OCI-LY1 (cell line): ENCODE measurements at regions not wholly inside any gene's neighbourhood (a gene's known extent, or its start where the extent isn't known, plus 50 kb on each side); places are given as distances from the start of the nearest gene placed in this dataset.

Experiments used
- H2AFZ ChIP-seq: fragments of 200-600 bp; sonication (generic), shearing (Covaris generic); 2 replicates; pipeline ENCODE4 v1.6.0; 2014; ENCODE audit warnings: antibody characterized with exemption, mild to moderate bottlenecking, low read length
- H3F3A ChIP-seq: fragments of 200-600 bp; sonication (generic), shearing (Covaris generic); 2 replicates; pipeline ENCODE4 v1.6.0; 2014; ENCODE audit warnings: mild to moderate bottlenecking, antibody characterized with exemption, low read length, moderate library complexity; ENCODE audit not compliant: insufficient read depth
- H3K27ac ChIP-seq: fragments of 200-600 bp; sonication (generic); 2 replicates; pipeline ENCODE4 v1.5.1; 2014; ENCODE audit warnings: low read length, mixed run types, mild to moderate bottlenecking, low read depth; ENCODE audit not compliant: poor library complexity, severe bottlenecking
- H3K27me3 ChIP-seq: fragments of 200-600 bp; sonication (generic); 2 replicates; pipeline ENCODE4 v1.6.0; 2014; ENCODE audit warnings: antibody characterized with exemption, mild to moderate bottlenecking, low read length, moderate library complexity; ENCODE audit not compliant: insufficient read depth
- H3K36me3 ChIP-seq: fragments of 200-600 bp; sonication (generic); 2 replicates; pipeline ENCODE4 v1.6.1; 2014; ENCODE audit warnings: mild to moderate bottlenecking, antibody characterized with exemption, low read length, moderate library complexity, mixed read lengths; ENCODE audit not compliant: insufficient read depth
- H3K4me1 ChIP-seq: fragments of 200-600 bp; sonication (generic); 2 replicates; pipeline ENCODE4 v1.5.1; 2014; ENCODE audit warnings: mild to moderate bottlenecking, low read length, moderate library complexity; ENCODE audit not compliant: insufficient read depth, severe bottlenecking
- H3K4me2 ChIP-seq: fragments of 200-600 bp; sonication (generic), shearing (Covaris generic); 2 replicates; pipeline ENCODE4 v1.6.1; 2014; ENCODE audit warnings: low read length
- H3K4me3 ChIP-seq: fragments of 200-600 bp; sonication (generic); 2 replicates; pipeline ENCODE4 v1.5.1; 2014; ENCODE audit warnings: low read length, low read depth, mild to moderate bottlenecking, mixed read lengths; ENCODE audit not compliant: poor library complexity, severe bottlenecking
- H3K79me2 ChIP-seq: fragments of 200-600 bp; shearing (Covaris generic); 2 replicates; pipeline ENCODE4 v1.6.1; 2016; ENCODE audit warnings: mixed run types, low read length, mixed read lengths; ENCODE audit not compliant: insufficient read depth
- H3K9ac ChIP-seq: fragments of 200-600 bp; sonication (generic), shearing (Covaris generic); 2 replicates; pipeline ENCODE4 v1.6.1; 2014; ENCODE audit warnings: mild to moderate bottlenecking, low read length, mixed read lengths
- H3K9me2 ChIP-seq: fragments of 200-600 bp; sonication (generic), shearing (Covaris generic); 2 replicates; pipeline ENCODE4 v1.6.1; 2014; ENCODE audit warnings: low read depth, mild to moderate bottlenecking, low read length, mixed read lengths
- H3K9me3 ChIP-seq: fragments of 200-600 bp; shearing (Covaris generic); 2 replicates; pipeline ENCODE4 v1.6.1; 2014; ENCODE audit warnings: low read length, mixed read lengths
- H4K20me1 ChIP-seq: fragments of 200-600 bp; sonication (generic), shearing (Covaris generic); 2 replicates; pipeline ENCODE4 v1.6.0; 2016; ENCODE audit warnings: mild to moderate bottlenecking, low read length; ENCODE audit not compliant: insufficient read depth
- EZH2 ChIP-seq: fragments of 200-600 bp; sonication (generic), shearing (Covaris generic); IDR thresholded peaks from 2 replicates; pipeline ENCODE4 v1.8.0; 2017; ENCODE audit warnings: borderline replicate concordance, mixed run types, mild to moderate bottlenecking, antibody characterized with exemption, low read length, moderate library complexity, mixed read lengths
- TF ChIP-seq, protein P1 (sequence below): fragments of 200-600 bp; sonication (generic), shearing (Covaris generic); IDR thresholded peaks from 2 replicates; pipeline ENCODE4 v1.5.1; 2017; ENCODE audit warnings: mild to moderate bottlenecking, antibody characterized with exemption, low read length, moderate library complexity, mixed read lengths

DNA sequence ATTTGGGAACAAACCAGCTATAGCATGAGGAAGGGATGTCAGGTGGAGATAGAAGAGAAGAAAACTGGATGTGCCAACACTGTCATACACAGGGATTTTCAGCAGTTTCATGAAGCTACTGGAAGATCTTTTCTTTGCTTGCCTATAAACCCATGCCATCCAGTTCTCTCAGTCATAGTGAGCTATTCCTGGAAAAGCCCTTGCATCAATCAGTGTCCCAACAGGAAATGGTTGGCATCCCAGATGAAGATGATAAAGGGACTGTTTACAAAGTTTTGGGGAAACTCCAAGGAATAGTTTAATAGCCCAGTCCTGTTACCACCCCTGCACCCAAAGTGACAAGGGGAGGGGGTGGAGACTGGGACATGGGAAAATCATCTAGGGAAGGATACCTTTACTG lies 58.5 kb upstream of the ARGLU1 start:
- no peaks in the 10 kb centered on the region for H3K4me1 ChIP-seq
- H3K36me3 ChIP-seq, result no peaks in the 10 kb centered on the region
- no peaks in the 10 kb centered on the region for H3K79me2 ChIP-seq
- H2AFZ ChIP-seq, result no peak overlapping the region
- no peak overlapping the region for H3K4me2 ChIP-seq
- no peaks in the 10 kb centered on the region for H4K20me1 ChIP-seq
- H3K9me3 ChIP-seq, result no peaks in the 10 kb centered on the region
- no peaks in the 10 kb centered on the region for H3F3A ChIP-seq
- no peaks in the 10 kb centered on the region for H3K9me2 ChIP-seq
- no peak overlapping the region for H3K27ac ChIP-seq
- no peak overlapping the region for H3K4me3 ChIP-seq
- no peak for TF ChIP-seq EZH2
- TF ChIP-seq, protein P1, sequence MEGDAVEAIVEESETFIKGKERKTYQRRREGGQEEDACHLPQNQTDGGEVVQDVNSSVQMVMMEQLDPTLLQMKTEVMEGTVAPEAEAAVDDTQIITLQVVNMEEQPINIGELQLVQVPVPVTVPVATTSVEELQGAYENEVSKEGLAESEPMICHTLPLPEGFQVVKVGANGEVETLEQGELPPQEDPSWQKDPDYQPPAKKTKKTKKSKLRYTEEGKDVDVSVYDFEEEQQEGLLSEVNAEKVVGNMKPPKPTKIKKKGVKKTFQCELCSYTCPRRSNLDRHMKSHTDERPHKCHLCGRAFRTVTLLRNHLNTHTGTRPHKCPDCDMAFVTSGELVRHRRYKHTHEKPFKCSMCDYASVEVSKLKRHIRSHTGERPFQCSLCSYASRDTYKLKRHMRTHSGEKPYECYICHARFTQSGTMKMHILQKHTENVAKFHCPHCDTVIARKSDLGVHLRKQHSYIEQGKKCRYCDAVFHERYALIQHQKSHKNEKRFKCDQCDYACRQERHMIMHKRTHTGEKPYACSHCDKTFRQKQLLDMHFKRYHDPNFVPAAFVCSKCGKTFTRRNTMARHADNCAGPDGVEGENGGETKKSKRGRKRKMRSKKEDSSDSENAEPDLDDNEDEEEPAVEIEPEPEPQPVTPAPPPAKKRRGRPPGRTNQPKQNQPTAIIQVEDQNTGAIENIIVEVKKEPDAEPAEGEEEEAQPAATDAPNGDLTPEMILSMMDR, result no peak
- H3K27me3 ChIP-seq, result peaks cover 4% of the 10 kb centered on the region; the same call in 1 of the 2 replicates
- H3K9ac ChIP-seq, result no peak overlapping the region

- no peaks in the 10 kb centered on the region for H3F3A ChIP-seq
- H4K20me1 ChIP-seq, result no peaks in the 10 kb centered on the region
- H3K4me3 ChIP-seq, result no peak overlapping the region
- H3K4me1 ChIP-seq, result no peaks in the 10 kb centered on the region
- H2AFZ ChIP-seq, result no peak overlapping the region
- no peaks in the 10 kb centered on the region for H3K9me2 ChIP-seq
- no peak overlapping the region for H3K9ac ChIP-seq
- H3K27me3 ChIP-seq, result peaks cover 7% of the 10 kb centered on the region; the same call in 1 of the 2 replicates
- H3K36me3 ChIP-seq, result no peaks in the 10 kb centered on the region
- H3K27ac ChIP-seq, result no peak overlapping the region
- no peak for TF ChIP-seq EZH2
- TF ChIP-seq, protein P1, result no peak
- H3K4me2 ChIP-seq, result no peak overlapping the region
- no peaks in the 10 kb centered on the region for H3K79me2 ChIP-seq
- no peaks in the 10 kb centered on the region for H3K9me3 ChIP-seq
Observed at GRCh38 chr13:106625578-106625977, 57.6 kb upstream of the ARGLU1 start.

DNA sequence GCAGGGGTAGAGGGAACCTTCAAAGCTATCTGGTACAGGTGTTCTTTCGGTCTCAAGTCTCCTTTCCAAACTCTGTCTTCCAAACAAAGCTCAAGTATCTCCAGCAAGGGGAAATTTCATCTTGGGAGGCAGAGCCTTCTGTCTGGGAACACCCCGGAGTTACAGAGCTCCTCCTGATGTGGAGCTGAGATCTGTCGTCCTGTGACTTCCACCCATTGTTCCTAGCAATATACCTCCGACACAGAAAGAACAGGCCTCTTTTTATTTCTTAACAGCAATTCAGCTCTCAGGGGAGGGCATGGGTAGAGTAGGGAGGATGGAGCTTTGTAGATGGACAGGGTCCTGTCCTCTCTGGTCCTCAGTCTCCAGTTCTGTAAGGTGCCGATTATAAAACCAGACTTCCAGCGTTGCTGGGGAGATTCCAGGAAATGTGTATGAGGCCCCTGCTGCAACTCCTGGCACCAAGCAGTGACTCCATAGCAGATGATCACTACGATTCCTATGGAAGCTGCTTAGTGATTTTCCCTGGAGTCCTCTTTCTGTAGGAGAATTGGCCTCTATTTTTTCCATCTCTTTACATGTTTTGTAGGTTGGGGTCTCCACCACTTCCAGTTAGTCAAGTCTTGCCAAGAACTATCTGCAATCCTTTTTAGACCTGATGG lies 56.0 kb upstream of the ARGLU1 start:
- no peak overlapping the region for H3K9ac ChIP-seq
- H3K9me3 ChIP-seq, result no peaks in the 10 kb centered on the region
- no peaks in the 10 kb centered on the region for H3K9me2 ChIP-seq
- H3K27me3 ChIP-seq, result peaks cover 7% of the 10 kb centered on the region; the same call in 1 of the 2 replicates
- H3K4me2 ChIP-seq, result no peak overlapping the region
- no peaks in the 10 kb centered on the region for H3K4me1 ChIP-seq
- no peak for TF ChIP-seq EZH2
- TF ChIP-seq, protein P1, result no peak
- H2AFZ ChIP-seq, result no peak overlapping the region
- H3K79me2 ChIP-seq, result no peaks in the 10 kb centered on the region
- no peak overlapping the region for H3K27ac ChIP-seq
- no peaks in the 10 kb centered on the region for H3K36me3 ChIP-seq
- no peaks in the 10 kb centered on the region for H3F3A ChIP-seq
- H3K4me3 ChIP-seq, result no peak overlapping the region
- no peaks in the 10 kb centered on the region for H4K20me1 ChIP-seq
